Testis (tissue), 2 donors: ENCODE measurements at regions not wholly inside any gene's neighbourhood (a gene's known extent, or its start where the extent isn't known, plus 50 kb on each side); places are given as distances from the start of the nearest gene placed in this dataset.

Experiments used
- POLR2A ChIP-seq: fragments of 450-650 bp; IDR thresholded peaks from one replicate; pipeline ENCODE4 v1.6.1; 2017; ENCODE audit warnings: antibody characterized with exemption, mild to moderate bottlenecking, moderate library complexity
- TF ChIP-seq, protein P1 (sequence below), 3 experiments: fragments of 450-650 bp in 2 of 3; fragments of 200-600 bp in 1 of 3; sonication (generic) in 1 of 3; IDR thresholded peaks; one replicate each; pipeline ENCODE4 v1.5.1; 2016 to 2019; ENCODE audit warnings: antibody characterized with exemption in 3 of 3, mild to moderate bottlenecking in 2 of 3, moderate library complexity in 1 of 3

DNA sequence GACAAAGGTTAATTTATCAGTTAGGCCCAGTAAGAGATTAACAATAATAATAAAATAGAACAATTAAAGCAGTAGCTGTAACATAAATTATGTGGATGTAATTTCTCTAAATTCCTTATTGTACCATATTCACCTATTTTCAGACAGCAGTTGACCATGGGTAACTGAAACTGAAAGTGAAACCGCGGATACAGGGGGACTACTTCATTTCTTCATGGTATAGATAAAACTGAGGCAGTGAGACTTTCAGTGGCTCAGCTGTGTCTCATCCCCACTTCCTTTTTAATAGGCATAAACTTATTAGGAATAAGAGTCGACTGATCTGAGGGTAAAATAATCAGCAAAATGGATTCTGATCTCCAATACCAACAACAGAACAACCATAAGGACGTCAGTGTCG is 174.0 kb upstream of the WWC1 start:
- TF ChIP-seq, protein P1, sequence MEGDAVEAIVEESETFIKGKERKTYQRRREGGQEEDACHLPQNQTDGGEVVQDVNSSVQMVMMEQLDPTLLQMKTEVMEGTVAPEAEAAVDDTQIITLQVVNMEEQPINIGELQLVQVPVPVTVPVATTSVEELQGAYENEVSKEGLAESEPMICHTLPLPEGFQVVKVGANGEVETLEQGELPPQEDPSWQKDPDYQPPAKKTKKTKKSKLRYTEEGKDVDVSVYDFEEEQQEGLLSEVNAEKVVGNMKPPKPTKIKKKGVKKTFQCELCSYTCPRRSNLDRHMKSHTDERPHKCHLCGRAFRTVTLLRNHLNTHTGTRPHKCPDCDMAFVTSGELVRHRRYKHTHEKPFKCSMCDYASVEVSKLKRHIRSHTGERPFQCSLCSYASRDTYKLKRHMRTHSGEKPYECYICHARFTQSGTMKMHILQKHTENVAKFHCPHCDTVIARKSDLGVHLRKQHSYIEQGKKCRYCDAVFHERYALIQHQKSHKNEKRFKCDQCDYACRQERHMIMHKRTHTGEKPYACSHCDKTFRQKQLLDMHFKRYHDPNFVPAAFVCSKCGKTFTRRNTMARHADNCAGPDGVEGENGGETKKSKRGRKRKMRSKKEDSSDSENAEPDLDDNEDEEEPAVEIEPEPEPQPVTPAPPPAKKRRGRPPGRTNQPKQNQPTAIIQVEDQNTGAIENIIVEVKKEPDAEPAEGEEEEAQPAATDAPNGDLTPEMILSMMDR (IDR thresholded peaks at IDR 0.05): no peak
- no peak for TF ChIP-seq POLR2A
